ENCODE measurements at regions not wholly inside any gene's neighbourhood (a gene's known extent, or its start where the extent isn't known, plus 50 kb on each side); places are given as distances from the start of the nearest gene placed in this dataset.
A peak's percentile ranks its signal among the peaks of the same experiment; 100 is the strongest.

GRCh38 chr9:95756101-95756500 is 119.4 kb upstream of the ERCC6L2 start:
- no peak overlapping the region for H3K27ac ChIP-seq (ENCODE audit: low read depth, low read length, poor library complexity, severe bottlenecking)
- DNase-seq (ENCODE audit: low spot score), result no peak
- ChIA-PET POLR2A (ENCODE audit: low non-redundant PET) (no interaction called here), CTCF (no interaction called here)
- H3K9me3 ChIP-seq (ENCODE audit: low read depth, low read length, poor library complexity, severe bottlenecking), result no peaks in the 10 kb centered on the region
- no peaks in the 10 kb centered on the region for H3K27me3 ChIP-seq (replicated peaks; ENCODE audit: insufficient read depth, low read depth, low read length, poor library complexity)
- BruUV-seq (replicated peaks), result no TSS peak
- intact Hi-C loops (cut with micrococcal nuclease; ENCODE audit: unreplicated experiment), result loop anchor here (10.0 kb wide), 1 partner anchor 241 kb away; the partner anchor contains the start of gene PTCH1
- H3K4me1 ChIP-seq (ENCODE audit: insufficient read depth, low read length, poor library complexity, severe bottlenecking), result peaks cover 37% of the 10 kb centered on the region
- no peaks in the 10 kb centered on the region for H3K36me3 ChIP-seq (ENCODE audit: insufficient read depth, low read length, poor library complexity, severe bottlenecking)
- TF ChIP-seq CTCF (conservative IDR thresholded peaks at IDR 0.05; ENCODE audit: low read depth, low read length), result no peak
- no peak for TF ChIP-seq EZH2 (IDR thresholded peaks at IDR 0.05; ENCODE audit: borderline replicate concordance, low read depth, low read length, poor library complexity, severe bottlenecking)
- H3K4me3 ChIP-seq (ENCODE audit: low read depth, low read length, poor library complexity, severe bottlenecking), result no peak overlapping the region

- TF ChIP-seq CTCF (conservative IDR thresholded peaks at IDR 0.05; ENCODE audit: low read depth, low read length) (no peak), EZH2 (IDR thresholded peaks at IDR 0.05; ENCODE audit: borderline replicate concordance, low read depth, low read length, poor library complexity, severe bottlenecking) (no peak)
- H3K4me1 ChIP-seq (ENCODE audit: insufficient read depth, low read length, poor library complexity, severe bottlenecking), result peaks cover 37% of the 10 kb centered on the region
- no peak for DNase-seq (ENCODE audit: low spot score)
- no peak overlapping the region for H3K4me3 ChIP-seq (ENCODE audit: low read depth, low read length, poor library complexity, severe bottlenecking)
- no peaks in the 10 kb centered on the region for H3K36me3 ChIP-seq (ENCODE audit: insufficient read depth, low read length, poor library complexity, severe bottlenecking)
- CTCF ChIA-PET, result no interaction called here
- no peaks in the 10 kb centered on the region for H3K9me3 ChIP-seq (ENCODE audit: low read depth, low read length, poor library complexity, severe bottlenecking)
- no peak overlapping the region for H3K27ac ChIP-seq (ENCODE audit: low read depth, low read length, poor library complexity, severe bottlenecking)
- POLR2A ChIA-PET (ENCODE audit: low non-redundant PET), result no interaction called here
- BruUV-seq (replicated peaks), result no TSS peak
- intact Hi-C loops (cut with micrococcal nuclease; ENCODE audit: unreplicated experiment), result loop anchor here (10.0 kb wide), 1 partner anchor 241 kb away; the partner anchor contains the start of gene PTCH1
- no peaks in the 10 kb centered on the region for H3K27me3 ChIP-seq (replicated peaks; ENCODE audit: insufficient read depth, low read depth, low read length, poor library complexity)
Observed at GRCh38 chr9:95755421-95755730, 120.1 kb upstream of the ERCC6L2 start.

GRCh38 chr9:95754533-95755420 is 120.7 kb upstream of the ERCC6L2 start:
- intact Hi-C loops (cut with micrococcal nuclease; ENCODE audit: unreplicated experiment), result loop anchor here (10.0 kb wide), 1 partner anchor 240 kb away; the partner anchor contains the start of gene PTCH1
- ChIA-PET CTCF (no interaction called here), POLR2A (ENCODE audit: low non-redundant PET) (no interaction called here)
- H3K27me3 ChIP-seq (replicated peaks; ENCODE audit: insufficient read depth, low read depth, low read length, poor library complexity), result no peaks in the 10 kb centered on the region
- no peaks in the 10 kb centered on the region for H3K36me3 ChIP-seq (ENCODE audit: insufficient read depth, low read length, poor library complexity, severe bottlenecking)
- no peaks in the 10 kb centered on the region for H3K9me3 ChIP-seq (ENCODE audit: low read depth, low read length, poor library complexity, severe bottlenecking)
- BruUV-seq (replicated peaks), result no TSS peak
- peaks cover 37% of the 10 kb centered on the region for H3K4me1 ChIP-seq (ENCODE audit: insufficient read depth, low read length, poor library complexity, severe bottlenecking)
- peak; percentile 17 for DNase-seq (ENCODE audit: low spot score)
- H3K4me3 ChIP-seq (ENCODE audit: low read depth, low read length, poor library complexity, severe bottlenecking), result no peak overlapping the region
- peak overlapping the region; percentile 19 for H3K27ac ChIP-seq (ENCODE audit: low read depth, low read length, poor library complexity, severe bottlenecking)
- TF ChIP-seq EZH2 (IDR thresholded peaks at IDR 0.05; ENCODE audit: borderline replicate concordance, low read depth, low read length, poor library complexity, severe bottlenecking) (no peak), CTCF (conservative IDR thresholded peaks at IDR 0.05; ENCODE audit: low read depth, low read length) (no peak)

Data from A673 (cell line).